Sigmoid colon (tissue), 4 donors: ENCODE measurements at regions not wholly inside any gene's neighbourhood (a gene's known extent, or its start where the extent isn't known, plus 50 kb on each side); places are given as distances from the start of the nearest gene placed in this dataset.

Experiments used
- EP300 ChIP-seq, 4 donors: sonication (generic); formaldehyde crosslinking; IDR thresholded peaks; one replicate each; pipeline ENCODE4 v1.6.1; 2017; ENCODE audit warnings: antibody characterized with exemption in 4 of 4
- POLR2A ChIP-seq, 2 donors: fragments of 450-650 bp; IDR thresholded peaks; one replicate each; pipeline ENCODE4 v1.6.1; 2016; ENCODE audit warnings: antibody characterized with exemption in 2 of 2, mild to moderate bottlenecking in 2 of 2, moderate library complexity in 2 of 2
- TF ChIP-seq, protein P1 (sequence below), 4 experiments: fragments of 450-650 bp in 3 of 4; fragments of 200-600 bp in 1 of 4; IDR thresholded peaks; one replicate each; pipeline ENCODE4 v1.5.1; 2016 to 2019; ENCODE audit warnings: antibody characterized with exemption in 4 of 4, mild to moderate bottlenecking in 3 of 4, moderate library complexity in 2 of 4

GRCh38 chr13:73893833-73894232, 240.4 kb downstream of the KLF12 start:
- TF ChIP-seq, protein P1, sequence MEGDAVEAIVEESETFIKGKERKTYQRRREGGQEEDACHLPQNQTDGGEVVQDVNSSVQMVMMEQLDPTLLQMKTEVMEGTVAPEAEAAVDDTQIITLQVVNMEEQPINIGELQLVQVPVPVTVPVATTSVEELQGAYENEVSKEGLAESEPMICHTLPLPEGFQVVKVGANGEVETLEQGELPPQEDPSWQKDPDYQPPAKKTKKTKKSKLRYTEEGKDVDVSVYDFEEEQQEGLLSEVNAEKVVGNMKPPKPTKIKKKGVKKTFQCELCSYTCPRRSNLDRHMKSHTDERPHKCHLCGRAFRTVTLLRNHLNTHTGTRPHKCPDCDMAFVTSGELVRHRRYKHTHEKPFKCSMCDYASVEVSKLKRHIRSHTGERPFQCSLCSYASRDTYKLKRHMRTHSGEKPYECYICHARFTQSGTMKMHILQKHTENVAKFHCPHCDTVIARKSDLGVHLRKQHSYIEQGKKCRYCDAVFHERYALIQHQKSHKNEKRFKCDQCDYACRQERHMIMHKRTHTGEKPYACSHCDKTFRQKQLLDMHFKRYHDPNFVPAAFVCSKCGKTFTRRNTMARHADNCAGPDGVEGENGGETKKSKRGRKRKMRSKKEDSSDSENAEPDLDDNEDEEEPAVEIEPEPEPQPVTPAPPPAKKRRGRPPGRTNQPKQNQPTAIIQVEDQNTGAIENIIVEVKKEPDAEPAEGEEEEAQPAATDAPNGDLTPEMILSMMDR (IDR thresholded peaks at IDR 0.05): no peak
- TF ChIP-seq EP300 (IDR thresholded peaks at IDR 0.05) (no peak), POLR2A (IDR thresholded peaks at IDR 0.05) (no peak)
